Sigmoid colon (tissue), 6 donors: ENCODE measurements at regions not wholly inside any gene's neighbourhood (a gene's known extent, or its start where the extent isn't known, plus 50 kb on each side); places are given as distances from the start of the nearest gene placed in this dataset.

Experiments used
- DNase-seq: peaks from one replicate; pipeline ENCODE4 v3.0.0-alpha.2; 2019
- H3K27ac ChIP-seq, 4 donors: fragments of 200-600 bp; sonication (generic); one replicate each; pipeline ENCODE4 v1.5.1; 2016 to 2019; ENCODE audit warnings: mild to moderate bottlenecking in 1 of 4
- H3K27me3 ChIP-seq, 3 donors: fragments of 200-600 bp; sonication (generic); one replicate each; pipeline ENCODE4 v1.5.1; 2019; ENCODE audit warnings: mild to moderate bottlenecking in 1 of 3
- H3K36me3 ChIP-seq, 4 donors: fragments of 200-600 bp; sonication (generic); one replicate each; pipeline ENCODE4 v1.5.1; 2016 to 2019
- H3K4me1 ChIP-seq, 4 donors: fragments of 200-600 bp; sonication (generic); one replicate each; pipeline ENCODE4 v1.5.1; 2017 to 2019
- H3K4me3 ChIP-seq, 4 donors: fragments of 200-600 bp; sonication (generic); one replicate each; pipeline ENCODE4 v1.5.1; 2017 to 2019; ENCODE audit warnings: mild to moderate bottlenecking in 2 of 4, moderate library complexity in 1 of 4
- H3K9me3 ChIP-seq, 4 donors: fragments of 200-600 bp in 3 of 4; sonication (generic) in 3 of 4; one replicate each; pipeline versions ENCODE4 v1.5.1 to v1.6.1; 2013 to 2019
- EP300 ChIP-seq, 4 donors: sonication (generic); formaldehyde crosslinking; IDR thresholded peaks; one replicate each; pipeline ENCODE4 v1.6.1; 2017; ENCODE audit warnings: antibody characterized with exemption in 4 of 4
- POLR2A ChIP-seq, 2 donors: fragments of 450-650 bp; IDR thresholded peaks; one replicate each; pipeline ENCODE4 v1.6.1; 2016; ENCODE audit warnings: antibody characterized with exemption in 2 of 2, mild to moderate bottlenecking in 2 of 2, moderate library complexity in 2 of 2
- POLR2AphosphoS5 ChIP-seq, 4 donors: sonication (generic); formaldehyde crosslinking; IDR thresholded peaks; one replicate each; pipeline ENCODE4 v1.6.1; 2017; ENCODE audit warnings: antibody characterized with exemption in 4 of 4
- WGBS, 2 donors: extraction: QIAGEN DNeasy Blood & Tissue Kit; methylation state at CpG; one replicate each; pipeline ENCODE4 v1.1.7; 2013; 5-methylcytosine and 5-hydroxymethylcytosine counted together
- intact Hi-C: fragments of 100-400 bp; cut with DNase I; formaldehyde crosslinking; loops from one replicate; pipeline ENCODE4 v1.15.1; 2023
- TF ChIP-seq, protein P1 (sequence below), 4 experiments: fragments of 450-650 bp in 3 of 4; fragments of 200-600 bp in 1 of 4; IDR thresholded peaks; one replicate each; pipeline ENCODE4 v1.5.1; 2016 to 2019; ENCODE audit warnings: antibody characterized with exemption in 4 of 4, mild to moderate bottlenecking in 3 of 4, moderate library complexity in 2 of 4
- donor health status: healthy with polysubstance abuse.
- donor health status: healthy.

DNA sequence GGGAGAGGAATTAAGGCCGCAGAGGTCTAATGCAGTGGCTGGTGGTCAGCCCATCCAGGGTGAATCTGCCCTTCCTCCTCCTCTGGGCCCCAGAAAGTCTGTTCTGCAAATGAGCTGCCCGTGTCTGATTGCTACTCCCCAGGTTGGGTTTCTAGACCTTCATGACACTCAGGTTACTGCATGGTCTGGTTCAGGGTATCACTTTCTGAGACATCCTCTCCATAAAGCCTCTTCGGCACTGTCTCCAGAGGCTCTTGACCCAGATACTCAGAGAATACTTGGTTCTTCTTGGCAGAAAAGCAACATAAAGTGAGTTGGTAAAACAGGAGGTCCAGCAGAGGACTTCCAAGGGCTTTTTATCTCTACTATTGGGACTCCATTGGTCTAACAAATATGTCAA, 62.5 kb upstream of the GDNF start:
- Histone ChIP-seq H3K4me1 (peaks cover 0 to 6% (median 4%) of the 10 kb centered on the region in 4 donors), H3K4me3 (no peak overlapping the region), H3K27ac (no peak overlapping the region), H3K27me3 (no peaks in the 10 kb centered on the region), H3K36me3 (no peaks in the 10 kb centered on the region), H3K9me3 (no peaks in the 10 kb centered on the region)
- intact Hi-C loops, result no loop called here
- no peak for DNase-seq
- TF ChIP-seq EP300 (IDR thresholded peaks at IDR 0.05) (no peak), POLR2AphosphoS5 (IDR thresholded peaks at IDR 0.05) (no peak), POLR2A (IDR thresholded peaks at IDR 0.05) (no peak)
- TF ChIP-seq, protein P1, sequence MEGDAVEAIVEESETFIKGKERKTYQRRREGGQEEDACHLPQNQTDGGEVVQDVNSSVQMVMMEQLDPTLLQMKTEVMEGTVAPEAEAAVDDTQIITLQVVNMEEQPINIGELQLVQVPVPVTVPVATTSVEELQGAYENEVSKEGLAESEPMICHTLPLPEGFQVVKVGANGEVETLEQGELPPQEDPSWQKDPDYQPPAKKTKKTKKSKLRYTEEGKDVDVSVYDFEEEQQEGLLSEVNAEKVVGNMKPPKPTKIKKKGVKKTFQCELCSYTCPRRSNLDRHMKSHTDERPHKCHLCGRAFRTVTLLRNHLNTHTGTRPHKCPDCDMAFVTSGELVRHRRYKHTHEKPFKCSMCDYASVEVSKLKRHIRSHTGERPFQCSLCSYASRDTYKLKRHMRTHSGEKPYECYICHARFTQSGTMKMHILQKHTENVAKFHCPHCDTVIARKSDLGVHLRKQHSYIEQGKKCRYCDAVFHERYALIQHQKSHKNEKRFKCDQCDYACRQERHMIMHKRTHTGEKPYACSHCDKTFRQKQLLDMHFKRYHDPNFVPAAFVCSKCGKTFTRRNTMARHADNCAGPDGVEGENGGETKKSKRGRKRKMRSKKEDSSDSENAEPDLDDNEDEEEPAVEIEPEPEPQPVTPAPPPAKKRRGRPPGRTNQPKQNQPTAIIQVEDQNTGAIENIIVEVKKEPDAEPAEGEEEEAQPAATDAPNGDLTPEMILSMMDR (IDR thresholded peaks at IDR 0.05), result no peak
- WGBS, 2 donors, result 87% methylated on average over 3 of the region's 3 CpGs

DNA sequence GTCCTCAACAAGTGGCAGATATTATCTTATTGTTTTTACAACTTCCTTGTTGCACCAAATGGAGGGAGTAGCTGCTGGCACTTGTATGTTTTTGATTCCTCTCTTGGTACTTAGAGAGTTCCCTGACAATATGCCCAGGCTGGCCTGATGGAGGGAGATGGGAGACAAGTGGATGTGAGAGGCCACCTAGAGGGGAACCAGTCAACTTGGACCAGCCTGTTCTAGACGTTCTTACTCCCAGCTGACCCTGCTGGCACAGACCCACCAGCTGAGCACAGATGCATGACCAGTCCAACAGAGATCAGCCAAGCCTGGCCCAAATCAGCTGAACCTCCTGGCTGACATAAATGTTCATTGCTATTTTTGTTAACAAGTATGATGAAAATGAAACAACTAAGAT, 60.9 kb upstream of the GDNF start:
- intact Hi-C loops, result no loop called here
- 4 to 8% methylated on average over 1 of the region's 1 CpG for WGBS, 2 donors

DNA sequence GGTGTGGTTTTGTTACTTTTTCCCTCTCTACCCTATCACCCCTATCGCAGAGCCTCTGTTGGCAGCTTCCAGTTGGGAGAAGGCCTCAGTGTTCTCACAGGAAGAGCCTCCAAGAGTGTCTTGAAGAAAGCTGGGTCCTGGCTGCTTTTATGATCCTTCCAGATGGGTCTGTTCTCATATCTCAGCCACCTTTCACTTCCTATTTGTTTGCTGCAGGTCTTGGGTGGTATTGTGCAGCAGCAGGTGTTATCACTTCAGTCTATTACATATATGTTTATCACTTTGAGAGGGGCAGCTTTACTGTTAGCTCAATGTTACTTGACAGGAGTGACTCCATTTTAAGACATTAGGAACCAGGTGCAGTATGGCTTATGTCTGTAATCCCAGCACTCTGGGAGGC, 59.2 kb upstream of the GDNF start:
- Histone ChIP-seq H3K4me1 (peaks cover 0 to 6% (median 4%) of the 10 kb centered on the region in 4 donors), H3K27me3 (no peaks in the 10 kb centered on the region), H3K9me3 (no peaks in the 10 kb centered on the region), H3K27ac (no peak overlapping the region), H3K4me3 (no peak overlapping the region), H3K36me3 (no peaks in the 10 kb centered on the region)
- intact Hi-C loops, result no loop called here
- WGBS, 2 donors, result 92 to 100% methylated on average over 1 of the region's 1 CpG
- TF ChIP-seq, protein P1 (IDR thresholded peaks at IDR 0.05), result no peak
- TF ChIP-seq POLR2AphosphoS5 (IDR thresholded peaks at IDR 0.05) (no peak), POLR2A (IDR thresholded peaks at IDR 0.05) (no peak), EP300 (IDR thresholded peaks at IDR 0.05) (no peak)
- no peak for DNase-seq

More for the DNA sequence above, 60.9 kb upstream of the GDNF start:
- H3K4me1 ChIP-seq, result peaks cover 0 to 6% (median 4%) of the 10 kb centered on the region in 4 donors
- no peak overlapping the region for H3K27ac ChIP-seq
- TF ChIP-seq POLR2AphosphoS5 (IDR thresholded peaks at IDR 0.05), result no peak
- TF ChIP-seq POLR2A (IDR thresholded peaks at IDR 0.05), result no peak
- peak; percentile 67 for DNase-seq
- no peaks in the 10 kb centered on the region for H3K27me3 ChIP-seq
- no peaks in the 10 kb centered on the region for H3K9me3 ChIP-seq
- H3K4me3 ChIP-seq, result no peak overlapping the region
- no peaks in the 10 kb centered on the region for H3K36me3 ChIP-seq

- Histone ChIP-seq H3K4me3 (no peak overlapping the region), H3K9me3 (no peaks in the 10 kb centered on the region), H3K27ac (no peak overlapping the region), H3K4me1 (peaks cover 0 to 20% (median 17%) of the 10 kb centered on the region in 4 donors), H3K27me3 (no peaks in the 10 kb centered on the region), H3K36me3 (no peaks in the 10 kb centered on the region)
- intact Hi-C loops, result no loop called here
- TF ChIP-seq POLR2A (IDR thresholded peaks at IDR 0.05) (no peak), EP300 (IDR thresholded peaks at IDR 0.05) (no peak), POLR2AphosphoS5 (IDR thresholded peaks at IDR 0.05) (no peak)
- TF ChIP-seq, protein P1 (IDR thresholded peaks at IDR 0.05), result no peak
- no peak for DNase-seq
- WGBS, 2 donors, result 60 to 63% methylated on average over 4 of the region's 4 CpGs
Observed at GRCh38 chr5:37896159-37896558, 56.3 kb upstream of the GDNF start.

DNA sequence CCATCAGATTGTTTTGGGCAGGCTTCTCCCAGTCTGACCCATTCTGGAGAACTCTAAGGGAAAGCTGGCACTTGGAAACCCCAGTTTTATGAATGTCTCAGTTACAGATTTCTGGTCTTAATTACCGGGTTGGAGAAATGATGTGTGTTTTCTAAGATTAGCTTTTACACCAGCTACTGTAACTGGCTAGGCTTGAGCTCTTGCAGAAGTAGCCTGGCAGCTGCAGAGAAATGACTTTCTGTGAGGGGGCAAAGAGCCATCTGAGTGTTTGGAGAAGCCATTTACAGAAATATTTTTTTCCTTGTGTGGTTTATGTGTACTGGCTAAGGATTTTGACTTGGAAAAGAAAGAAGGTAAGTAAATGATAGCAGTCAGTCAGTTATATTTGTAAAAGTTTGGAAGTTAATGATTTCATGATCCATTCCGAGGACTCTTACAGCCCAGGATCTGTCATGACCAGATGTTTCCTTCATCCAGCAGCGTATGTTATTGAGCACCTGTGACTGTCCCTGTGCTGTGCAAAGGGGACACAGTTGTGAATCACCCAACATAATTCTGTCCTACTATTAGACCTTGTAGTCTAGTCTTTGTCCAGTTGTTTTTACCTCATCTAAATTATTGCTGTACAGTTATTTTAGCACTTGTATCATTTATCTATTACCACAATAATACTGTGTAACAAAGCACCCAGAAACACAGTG, 53.7 kb upstream of the GDNF start:
- intact Hi-C loops, result no loop called here
- H3K36me3 ChIP-seq, result no peaks in the 10 kb centered on the region
- H3K27me3 ChIP-seq, result no peaks in the 10 kb centered on the region
- no peak overlapping the region for H3K27ac ChIP-seq
- no peak for TF ChIP-seq EP300 (IDR thresholded peaks at IDR 0.05)
- no peak for TF ChIP-seq POLR2AphosphoS5 (IDR thresholded peaks at IDR 0.05)
- TF ChIP-seq POLR2A (IDR thresholded peaks at IDR 0.05), result no peak
- no peak overlapping the region for H3K4me3 ChIP-seq
- no peaks in the 10 kb centered on the region for H3K9me3 ChIP-seq
- WGBS, 2 donors, result 32 to 50% methylated on average over 3 of the region's 3 CpGs
- DNase-seq, result no peak
- peaks cover 0 to 16% (median 12%) of the 10 kb centered on the region in 4 donors for H3K4me1 ChIP-seq
